Natural killer cell (primary cell): ENCODE measurements at regions not wholly inside any gene's neighbourhood (a gene's known extent, or its start where the extent isn't known, plus 50 kb on each side); places are given as distances from the start of the nearest gene placed in this dataset.

Experiments used
- ATAC-seq, 3 donors: fragments of 150-1000 bp in 2 of 3; fragments of 200-7000 bp in 1 of 3; cut with Tn5 transposase; 1 replicate in 1 of 3; 2 replicates in 2 of 3; pipeline ENCODE4 v1.10.0; 2021; ENCODE audit warnings: mild to moderate bottlenecking in 2 of 3, moderate library complexity in 2 of 3
- DNase-seq, 2 donors: peaks; one replicate each; pipeline versions ENCODE4 v3.0.0 to v3.0.0-alpha.2; 2013 to 2021; ENCODE audit warnings: mixed read lengths in 1 of 2
- H3K27ac ChIP-seq: one replicate; pipeline ENCODE4 v1.5.1; 2013; ENCODE audit warnings: mild to moderate bottlenecking, low read length
- H3K27me3 ChIP-seq: one replicate; pipeline ENCODE4 v1.6.1; 2013; ENCODE audit warnings: low read length; ENCODE audit not compliant: control insufficient read depth, insufficient read depth
- H3K36me3 ChIP-seq: one replicate; pipeline ENCODE4 v1.6.1; 2013; ENCODE audit warnings: low read length; ENCODE audit not compliant: control insufficient read depth, insufficient read depth
- H3K4me1 ChIP-seq: one replicate; pipeline ENCODE4 v1.6.1; 2013; ENCODE audit warnings: low read length; ENCODE audit not compliant: control insufficient read depth, insufficient read depth
- H3K4me3 ChIP-seq: one replicate; pipeline ENCODE4 v1.5.1; 2013; ENCODE audit warnings: low read length
- H3K9me3 ChIP-seq: one replicate; pipeline ENCODE4 v1.6.1; 2013; ENCODE audit warnings: low read length; ENCODE audit not compliant: control insufficient read depth, insufficient read depth
- H3K27ac Mint-ChIP-seq, 2 donors: one replicate each; pipeline ENCODE4 v1.8.0; 2022; ENCODE audit warnings: mild to moderate bottlenecking in 2 of 2, mixed read lengths in 2 of 2, moderate library complexity in 1 of 2
- H3K27me3 Mint-ChIP-seq, 2 donors: one replicate each; pipeline ENCODE4 v1.8.0; 2022; ENCODE audit warnings: low read depth in 2 of 2, mixed read lengths in 2 of 2
- H3K36me3 Mint-ChIP-seq: one replicate; pipeline ENCODE4 v1.8.0; 2022; ENCODE audit warnings: mixed read lengths
- H3K4me1 Mint-ChIP-seq, 2 donors: one replicate each; pipeline ENCODE4 v1.8.0; 2022; ENCODE audit warnings: mixed read lengths in 2 of 2
- H3K4me3 Mint-ChIP-seq: one replicate; pipeline ENCODE4 v1.8.0; 2022; ENCODE audit warnings: mild to moderate bottlenecking, moderate library complexity, mixed read lengths
- H3K9me3 Mint-ChIP-seq, 2 donors: one replicate each; pipeline ENCODE4 v1.8.0; 2022; ENCODE audit warnings: mixed read lengths in 2 of 2
- CTCF ChIP-seq: fragments of 200-600 bp; IDR thresholded peaks from one replicate; pipeline ENCODE4 v1.8.0; 2022; ENCODE audit warnings: antibody characterized with exemption
- WGBS: methylation state at CpG from one replicate; pipeline ENCODE4 v1.1.7; 2013; ENCODE audit warnings: missing lambda C conversion rate; ENCODE audit not compliant: insufficient coverage; 5-methylcytosine and 5-hydroxymethylcytosine counted together
- intact Hi-C: fragments of 100-400 bp; cut with micrococcal nuclease; formaldehyde crosslinking; loops from one replicate; pipeline ENCODE4 v1.14.2; 2022

GRCh38 chr10:78374331-78375028, 340.8 kb downstream of the RPS24 start:
- H3K36me3 ChIP-seq: no peaks in the 10 kb centered on the region
- DNase-seq (no peak), ATAC-seq (no peak)
- no peaks in the 10 kb centered on the region for H3K4me1 Mint-ChIP-seq
- no peaks in the 10 kb centered on the region for H3K9me3 ChIP-seq
- no peaks in the 10 kb centered on the region for H3K4me1 ChIP-seq
- no peak overlapping the region for H3K27ac Mint-ChIP-seq
- H3K4me3 ChIP-seq: no peak overlapping the region
- H3K9me3 Mint-ChIP-seq: no peaks in the 10 kb centered on the region
- H3K27ac ChIP-seq: no peak overlapping the region
- no peaks in the 10 kb centered on the region for H3K36me3 Mint-ChIP-seq
- H3K4me3 Mint-ChIP-seq: no peak overlapping the region
- H3K27me3 ChIP-seq: no peaks in the 10 kb centered on the region
- 88% methylated on average over 9 of the region's 9 CpGs for WGBS
- intact Hi-C loops: no loop called here
- H3K27me3 Mint-ChIP-seq: no peaks in the 10 kb centered on the region
- TF ChIP-seq CTCF: no peak

- Mint-ChIP-seq H3K27me3 (peaks cover 0 to 4% of the 10 kb centered on the region in 2 donors), H3K9me3 (no peaks in the 10 kb centered on the region), H3K4me1 (no peaks in the 10 kb centered on the region), H3K27ac (no peak overlapping the region), H3K36me3 (no peaks in the 10 kb centered on the region), H3K4me3 (no peak overlapping the region)
- no peak for TF ChIP-seq CTCF
- no peak for ATAC-seq
- Histone ChIP-seq H3K27me3 (no peaks in the 10 kb centered on the region), H3K27ac (no peak overlapping the region), H3K9me3 (no peaks in the 10 kb centered on the region), H3K4me3 (no peak overlapping the region), H3K36me3 (no peaks in the 10 kb centered on the region), H3K4me1 (no peaks in the 10 kb centered on the region)
- WGBS: 88% methylated on average over 17 of the region's 17 CpGs
- DNase-seq: no peak
- intact Hi-C loops: no loop called here
Measured at GRCh38 chr10:78375854-78376785, 342.5 kb downstream of the RPS24 start.

GRCh38 chr10:78377356-78377755, 343.7 kb downstream of the RPS24 start:
- H3K36me3 Mint-ChIP-seq: no peaks in the 10 kb centered on the region
- Histone ChIP-seq H3K9me3 (no peaks in the 10 kb centered on the region), H3K4me3 (no peak overlapping the region), H3K27ac (no peak overlapping the region), H3K27me3 (no peaks in the 10 kb centered on the region), H3K4me1 (no peaks in the 10 kb centered on the region), H3K36me3 (no peaks in the 10 kb centered on the region)
- ATAC-seq: no peak
- WGBS: 90% methylated on average over 1 of the region's 1 CpG
- no peaks in the 10 kb centered on the region for H3K9me3 Mint-ChIP-seq
- H3K4me1 Mint-ChIP-seq: no peaks in the 10 kb centered on the region
- no peak overlapping the region for H3K27ac Mint-ChIP-seq
- peaks cover 0 to 5% of the 10 kb centered on the region in 2 donors for H3K27me3 Mint-ChIP-seq
- no peak overlapping the region for H3K4me3 Mint-ChIP-seq
- DNase-seq: no peak
- no peak for TF ChIP-seq CTCF
- intact Hi-C loops: no loop called here
